Stimulated activated CD4-positive, alpha-beta T cell treated with anti-CD3 and anti-CD28 coated beads, TNF-alpha, amount 100 ng/mL, for 24 hours (primary cell): ENCODE measurements at regions not wholly inside any gene's neighbourhood (a gene's known extent, or its start where the extent isn't known, plus 50 kb on each side); places are given as distances from the start of the nearest gene placed in this dataset.
"Not testable (repeated sequence)": the region's sequence is repeated elsewhere in the genome, so short reads cannot be mapped to it uniquely, and the experiment has no call there.

Experiments
- DNase-seq, 3 experiments: peaks; one replicate each; pipeline ENCODE4 v3.0.0-alpha.2; 2020; ENCODE audit warnings: low read depth in 3 of 3

GRCh38 chr5:162964144-162964543, 473.3 kb upstream of the CCNG1 start:
- not testable (repeated sequence) for DNase-seq

DNA sequence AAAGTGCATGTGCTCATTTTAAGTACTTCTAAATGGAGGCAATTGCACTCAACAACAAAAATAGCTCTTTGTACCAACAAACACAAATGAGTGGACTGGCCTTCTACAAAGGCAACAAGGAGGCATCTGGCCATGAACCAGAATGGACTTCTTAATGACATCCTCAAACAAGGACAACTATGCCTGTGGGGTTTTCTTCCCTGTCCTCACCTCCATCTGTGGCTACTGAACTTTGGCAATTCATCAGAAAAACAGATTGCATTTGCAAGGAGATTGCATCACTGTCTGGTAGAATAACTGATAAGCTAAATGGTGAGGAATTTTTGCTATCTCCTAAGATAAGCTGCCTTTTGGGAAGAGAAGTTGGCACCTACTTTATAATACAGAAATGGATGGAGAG, 447.3 kb upstream of the CCNG1 start:
- no peak for DNase-seq

- no peak for DNase-seq
These were observed 446.4 kb upstream of the CCNG1 start for GRCh38 chr5:162990856-162991497.

- DNase-seq = no peak
These were observed 441.8 kb upstream of the CCNG1 start for GRCh38 chr5:162995568-162995967.

- no peak for DNase-seq
These were observed 441.3 kb upstream of the CCNG1 start for GRCh38 chr5:162996053-162996452.

DNA sequence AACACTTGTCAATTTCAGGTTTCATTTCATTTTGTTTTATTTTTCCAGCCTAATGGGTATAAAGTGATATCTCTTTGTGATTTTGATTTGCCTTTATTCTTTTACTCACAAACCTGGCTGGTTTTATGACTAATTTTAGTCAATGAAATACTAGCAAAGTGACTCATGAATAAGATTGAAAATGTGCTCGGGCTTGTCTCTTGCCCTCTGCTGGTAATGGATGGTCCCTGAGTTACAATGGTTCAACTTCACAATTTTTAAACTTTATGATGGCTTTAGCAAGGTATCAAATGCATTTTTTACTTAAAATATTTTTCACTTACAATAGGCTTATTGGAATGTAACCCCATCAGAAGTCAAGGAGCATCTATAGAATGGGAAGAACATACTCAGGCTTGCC, 431.4 kb upstream of the CCNG1 start:
- DNase-seq = no peak

DNA sequence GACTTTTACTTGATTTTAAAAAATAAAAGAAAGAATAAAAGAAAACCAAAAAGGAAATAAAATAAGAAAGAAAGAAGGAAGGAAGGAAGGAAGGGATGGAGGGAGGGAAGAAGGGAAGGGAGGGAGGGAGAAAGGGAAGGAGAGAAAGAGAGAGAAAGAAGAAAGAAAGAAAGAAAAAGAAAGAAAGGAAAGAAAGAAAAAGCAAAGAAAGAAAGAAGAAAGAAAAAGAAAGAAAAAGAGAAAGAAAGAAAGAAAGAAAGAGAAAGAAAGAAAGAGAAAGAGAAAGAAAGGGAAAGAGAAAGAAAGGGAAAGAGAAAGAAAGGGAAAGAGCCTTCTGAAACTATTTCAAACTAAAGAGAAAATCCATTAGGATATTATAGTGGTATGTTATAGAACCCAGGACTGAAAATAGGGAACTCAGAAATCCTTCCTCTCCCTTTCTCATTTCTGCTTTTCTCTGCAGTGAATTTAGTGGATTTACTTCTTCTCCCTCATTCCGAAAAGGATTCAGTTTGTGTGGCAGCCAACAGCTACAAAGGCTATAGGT, 414.7 kb upstream of the CCNG1 start:
- DNase-seq = no peak

- DNase-seq = no peak
These were observed 413.5 kb upstream of the CCNG1 start for GRCh38 chr5:163023846-163024245.

- DNase-seq = no peak
These were observed 412.5 kb upstream of the CCNG1 start for GRCh38 chr5:163024936-163025335.

GRCh38 chr5:163033656-163034055, 403.7 kb upstream of the CCNG1 start:
- DNase-seq = no peak

GRCh38 chr5:163041254-163041653, 396.1 kb upstream of the CCNG1 start:
- DNase-seq = no peak

GRCh38 chr5:163079618-163080017, 357.8 kb upstream of the CCNG1 start:
- no peak for DNase-seq

DNA sequence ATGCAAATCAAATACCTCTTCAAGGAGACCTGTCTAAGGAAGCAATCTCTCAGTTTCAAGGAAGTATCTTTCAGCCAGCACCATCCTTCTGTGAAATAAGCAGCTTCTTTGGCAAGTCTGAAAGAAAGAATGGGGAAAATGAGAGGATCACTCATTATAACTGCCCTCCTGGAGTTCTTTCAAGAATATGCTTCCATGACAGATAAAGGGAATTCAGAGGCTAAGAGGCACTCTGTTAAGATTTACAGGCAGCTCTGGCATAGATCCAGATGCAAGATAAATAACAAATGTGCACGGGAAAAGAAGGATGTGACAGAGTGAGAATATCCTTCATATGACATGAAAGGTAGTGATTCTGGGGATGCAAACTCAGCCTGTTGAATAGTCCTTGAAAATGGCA, 348.2 kb upstream of the CCNG1 start:
- DNase-seq = no peak

GRCh38 chr5:163089926-163090325, 347.5 kb upstream of the CCNG1 start:
- no peak for DNase-seq

GRCh38 chr5:163094492-163095180, 342.8 kb upstream of the CCNG1 start:
- no peak for DNase-seq

- no peak for DNase-seq
These were observed 332.9 kb upstream of the CCNG1 start for GRCh38 chr5:163104464-163104863.

GRCh38 chr5:163105456-163105855, 331.9 kb upstream of the CCNG1 start:
- DNase-seq = no peak

GRCh38 chr5:163106098-163106497, 331.3 kb upstream of the CCNG1 start:
- no peak for DNase-seq

- DNase-seq = no peak
These were observed 329.0 kb upstream of the CCNG1 start for GRCh38 chr5:163108351-163108750.

- DNase-seq = no peak
These were observed 322.4 kb upstream of the CCNG1 start for GRCh38 chr5:163115011-163115410.

GRCh38 chr5:163116618-163117017, 320.8 kb upstream of the CCNG1 start:
- not testable (repeated sequence) for DNase-seq

DNA sequence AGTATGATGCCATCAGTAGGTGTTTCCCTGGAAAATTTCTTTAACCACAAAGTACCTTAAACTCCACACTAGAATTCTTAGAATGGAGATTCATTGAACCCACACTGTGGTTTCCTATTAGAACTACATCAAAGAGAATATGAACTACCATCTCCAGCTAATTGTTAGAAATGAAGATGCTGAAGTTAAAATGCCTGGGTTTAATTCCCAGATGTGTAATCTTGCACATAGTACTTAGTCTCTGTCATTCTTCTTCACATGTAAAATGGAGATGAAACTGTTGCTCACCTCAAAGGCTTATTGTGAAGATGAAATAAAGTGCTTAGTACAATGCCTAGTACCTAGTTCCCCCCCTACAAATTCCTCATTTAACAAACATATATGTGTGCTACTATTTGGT, 303.3 kb upstream of the CCNG1 start:
- DNase-seq = no peak

DNA sequence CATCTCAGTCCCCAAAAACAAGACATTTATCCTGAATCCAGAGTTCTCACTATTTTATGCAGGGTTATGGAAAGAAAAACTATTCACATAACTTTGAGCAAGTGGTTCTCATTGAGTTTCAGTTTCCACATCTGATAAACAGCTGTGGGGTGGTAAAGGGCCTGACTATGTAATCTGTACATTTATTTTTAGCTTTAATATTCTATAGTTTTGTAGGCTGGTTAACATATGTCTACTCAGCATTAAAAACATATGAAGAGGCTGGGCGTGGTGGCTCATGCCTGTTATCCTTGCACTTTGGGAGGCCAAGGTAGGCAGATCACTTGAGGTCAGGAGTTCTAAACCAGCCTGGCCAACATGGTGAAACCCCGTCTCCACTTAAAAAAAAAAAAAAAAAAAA, 301.5 kb upstream of the CCNG1 start:
- DNase-seq = no peak
